GM10266 (cell line): ENCODE measurements at regions not wholly inside any gene's neighbourhood (a gene's known extent, or its start where the extent isn't known, plus 50 kb on each side); places are given as distances from the start of the nearest gene placed in this dataset.

Experiments
- DNase-seq: peaks from one replicate; pipeline ENCODE4 v3.0.0; 2012; ENCODE audit errors: extremely low spot score
- CTCF ChIP-seq: IDR thresholded peaks from 2 replicates; pipeline ENCODE4 v1.5.1; 2012; ENCODE audit warnings: mild to moderate bottlenecking, low read depth; ENCODE audit not compliant: control insufficient read depth, insufficient read depth; ENCODE audit errors: missing control alignments

- TF ChIP-seq CTCF, result no peak
- no peak for DNase-seq
These were observed 264.4 kb downstream of the NPIPA8 start for GRCh38 chr16:18072161-18072560.

GRCh38 chr16:18069683-18070082 is 266.9 kb downstream of the NPIPA8 start:
- TF ChIP-seq CTCF, result no peak
- no peak for DNase-seq

GRCh38 chr16:18068477-18068876 is 268.1 kb downstream of the NPIPA8 start:
- DNase-seq, result no peak
- no peak for TF ChIP-seq CTCF

- no peak for DNase-seq
- TF ChIP-seq CTCF, result no peak
These were observed 273.8 kb downstream of the NPIPA8 start for GRCh38 chr16:18062713-18063112.

GRCh38 chr16:18060351-18060750 is 276.2 kb downstream of the NPIPA8 start:
- no peak for TF ChIP-seq CTCF

GRCh38 chr16:18059577-18059976 is 277.0 kb downstream of the NPIPA8 start:
- no peak for DNase-seq
- TF ChIP-seq CTCF, result no peak

More at GRCh38 chr16:18060351-18060750, 276.2 kb downstream of the NPIPA8 start:
- no peak for DNase-seq

GRCh38 chr16:18059089-18059488 is 277.4 kb downstream of the NPIPA8 start:
- no peak for TF ChIP-seq CTCF
- no peak for DNase-seq
